EL (cell line): ENCODE measurements at regions not wholly inside any gene's neighbourhood (a gene's known extent, or its start where the extent isn't known, plus 50 kb on each side); places are given as distances from the start of the nearest gene placed in this dataset.

Experiments
- DNase-seq: peaks from one replicate; pipeline ENCODE4 v3.0.0-alpha.2; 2016

DNA sequence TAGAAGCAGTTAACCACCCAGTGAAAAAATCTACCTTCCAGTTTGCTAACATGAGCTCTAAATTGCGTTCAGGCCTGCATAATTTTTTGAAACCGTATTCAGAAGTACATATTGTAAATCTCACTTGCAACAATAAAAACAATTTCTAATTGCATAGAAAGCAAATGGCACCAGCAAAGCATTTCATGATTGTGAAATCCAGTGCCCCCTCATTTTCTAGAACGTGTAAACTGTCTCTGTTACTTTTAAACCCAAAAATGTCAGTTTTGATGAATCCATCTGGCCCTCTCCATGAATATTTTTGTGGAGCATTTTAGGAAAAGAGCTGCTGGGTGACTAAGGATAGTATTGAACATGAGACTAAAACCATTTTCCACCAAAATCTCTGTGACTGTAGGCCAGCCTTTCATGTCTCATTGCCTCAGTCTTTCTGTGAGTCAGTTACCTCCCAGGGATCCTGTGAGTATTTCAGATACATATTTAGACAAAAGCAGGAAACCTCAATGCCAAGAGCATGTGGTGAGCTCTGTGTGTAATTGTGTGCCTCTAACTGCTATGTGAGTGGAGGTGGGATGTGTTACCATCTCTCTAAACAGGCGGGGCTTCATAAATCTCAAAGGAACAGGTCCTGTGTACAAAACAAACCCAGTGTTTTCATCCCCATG is 477.8 kb upstream of the DCC start:
- DNase-seq, result no peak

DNA sequence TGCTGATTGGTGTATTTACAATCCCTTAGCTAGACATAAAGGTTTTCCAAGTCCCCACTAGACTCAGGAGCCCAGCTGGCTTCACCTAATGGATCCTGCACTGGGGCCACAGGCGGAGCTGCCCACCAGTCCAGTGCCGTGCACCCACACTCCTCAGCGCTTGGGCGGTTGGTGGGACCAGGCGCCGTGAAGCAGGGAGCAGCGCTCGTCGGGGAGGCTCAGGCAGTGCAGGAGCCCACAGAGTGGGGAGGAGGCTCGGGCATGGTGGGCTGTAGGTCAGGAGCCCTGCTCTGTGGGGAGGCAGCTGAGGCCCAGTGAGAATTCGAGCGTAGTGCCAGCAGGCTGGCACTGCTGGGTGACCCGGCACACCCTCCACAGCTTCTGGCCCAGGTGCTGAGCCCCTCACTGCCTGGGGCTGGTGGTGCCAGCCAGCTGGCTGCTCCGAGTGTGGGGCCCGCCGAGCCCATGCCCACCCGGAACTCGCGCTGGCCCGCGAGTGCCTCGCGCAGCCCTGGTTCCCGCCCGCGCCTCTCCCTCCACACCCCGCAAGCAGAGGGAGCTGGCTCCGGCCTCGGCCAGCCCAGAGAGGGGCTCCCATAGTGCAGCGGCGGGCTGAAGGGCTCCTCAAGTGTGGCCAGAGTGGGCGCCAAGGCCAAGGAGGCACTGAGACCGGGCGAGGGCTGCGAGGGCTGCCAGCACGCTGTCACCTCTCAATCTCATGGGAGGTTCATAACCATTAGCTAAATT is 475.6 kb upstream of the DCC start:
- no peak for DNase-seq

DNA sequence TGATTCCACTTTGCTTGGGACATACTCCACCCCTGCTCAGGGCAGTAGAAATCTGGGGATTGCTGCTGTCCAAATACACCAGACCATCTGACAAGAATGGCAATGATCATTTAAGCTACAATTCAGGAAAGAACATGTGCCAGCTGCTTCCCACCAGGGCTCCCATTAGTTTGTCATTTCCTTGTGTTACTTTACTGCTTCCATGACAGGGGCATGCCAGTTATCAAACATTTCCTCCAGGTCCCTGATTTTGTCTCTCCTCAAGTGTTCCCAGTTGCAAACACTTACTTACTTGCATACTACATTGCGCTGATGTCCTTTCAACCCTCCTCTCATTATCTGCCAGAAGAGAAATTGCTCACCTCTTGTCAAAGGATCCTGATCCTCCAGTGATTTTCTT is 474.5 kb upstream of the DCC start:
- no peak for DNase-seq

DNA sequence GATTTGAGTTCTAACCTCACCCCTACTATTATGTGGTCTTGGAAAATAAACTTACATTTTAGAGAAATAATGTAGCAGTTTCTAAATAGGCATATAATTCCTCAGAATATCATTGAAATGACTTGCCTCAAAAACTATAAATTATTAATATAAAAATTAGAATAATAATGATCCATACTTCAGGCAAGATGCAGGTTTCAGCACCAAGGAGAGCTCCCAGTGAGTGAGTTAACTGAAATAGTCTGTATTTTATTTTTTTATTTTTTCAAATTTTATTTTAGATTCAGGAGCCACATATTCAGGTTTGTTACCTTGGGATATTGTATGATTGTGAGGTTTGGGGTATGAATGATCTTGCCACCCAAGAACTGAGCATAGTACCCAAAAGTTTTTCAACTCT is 472.2 kb upstream of the DCC start:
- DNase-seq, result no peak

DNA sequence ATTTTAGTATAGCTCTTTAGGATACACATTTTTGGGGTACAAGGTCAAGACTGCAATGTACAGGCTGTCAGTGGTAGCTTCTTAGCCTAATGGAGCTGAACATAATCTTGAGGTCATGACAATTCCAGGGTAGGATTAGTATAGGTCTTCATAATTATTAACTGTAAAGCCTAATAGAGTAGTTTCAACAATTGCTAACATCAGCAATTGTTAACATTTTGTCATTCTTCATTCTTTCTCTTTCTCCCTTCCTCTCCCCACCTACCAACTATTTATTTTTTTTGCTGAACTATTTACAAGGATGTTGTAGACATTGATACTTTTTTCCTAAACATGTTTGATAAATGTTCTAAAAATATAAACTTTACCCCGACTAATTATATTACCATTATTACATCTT is 461.3 kb upstream of the DCC start:
- no peak for DNase-seq

DNA sequence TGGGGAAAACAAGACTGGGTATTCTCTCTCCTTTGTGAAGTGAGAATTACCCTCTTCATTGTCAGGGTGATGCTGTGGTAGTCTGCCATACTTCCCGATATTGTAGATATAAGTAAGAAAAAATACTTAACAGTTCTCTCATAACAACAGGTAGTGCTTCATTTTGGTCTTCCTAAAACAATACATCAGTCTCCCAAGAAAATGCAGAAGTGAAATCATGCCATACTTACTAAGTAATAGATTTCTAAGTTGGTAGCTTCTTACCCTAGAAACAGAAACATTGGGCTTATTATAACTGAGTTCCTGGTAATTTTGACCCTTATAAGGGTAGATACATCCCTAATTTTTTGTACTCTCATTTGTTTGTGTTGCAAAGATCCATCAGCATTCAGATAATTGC is 460.7 kb upstream of the DCC start:
- DNase-seq, result no peak

DNA sequence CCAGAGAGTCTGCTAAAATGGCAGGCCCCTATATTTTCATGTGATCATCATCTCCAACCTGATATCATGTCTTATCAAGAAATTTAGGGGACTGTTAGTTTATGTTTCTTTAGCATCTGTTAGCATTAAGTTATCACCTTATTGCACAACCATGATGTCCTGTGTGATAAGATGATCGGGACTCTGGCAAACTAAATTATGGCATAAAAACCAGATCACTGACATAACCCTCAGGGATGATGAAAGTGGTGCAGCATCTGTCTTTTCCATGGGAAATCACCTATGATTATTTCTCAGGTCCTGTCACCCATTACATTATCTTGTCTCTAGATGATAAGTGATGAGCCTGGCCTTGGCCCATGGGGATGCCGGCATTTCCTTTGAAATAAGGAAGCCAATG is 458.6 kb upstream of the DCC start:
- no peak for DNase-seq

DNA sequence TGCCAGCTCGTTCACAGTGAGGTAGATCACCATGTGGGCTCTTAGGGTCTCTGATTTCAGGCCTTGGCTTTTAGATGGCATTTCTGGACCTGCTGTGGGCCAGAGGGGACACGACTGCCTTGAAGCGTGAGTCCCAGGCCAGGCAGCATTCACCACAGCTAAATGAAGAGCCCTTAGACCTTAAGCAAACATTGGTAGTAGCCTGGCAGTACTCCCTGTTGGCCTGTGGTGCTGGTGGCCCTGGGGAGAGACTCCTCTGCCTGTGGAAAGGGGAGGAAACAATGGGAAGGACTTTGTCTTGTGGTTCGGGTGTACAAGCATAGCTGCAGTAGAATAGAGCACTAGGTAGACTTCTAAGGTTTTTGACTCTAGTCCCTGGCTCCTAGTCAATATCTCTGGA is 456.0 kb upstream of the DCC start:
- DNase-seq, result no peak

DNA sequence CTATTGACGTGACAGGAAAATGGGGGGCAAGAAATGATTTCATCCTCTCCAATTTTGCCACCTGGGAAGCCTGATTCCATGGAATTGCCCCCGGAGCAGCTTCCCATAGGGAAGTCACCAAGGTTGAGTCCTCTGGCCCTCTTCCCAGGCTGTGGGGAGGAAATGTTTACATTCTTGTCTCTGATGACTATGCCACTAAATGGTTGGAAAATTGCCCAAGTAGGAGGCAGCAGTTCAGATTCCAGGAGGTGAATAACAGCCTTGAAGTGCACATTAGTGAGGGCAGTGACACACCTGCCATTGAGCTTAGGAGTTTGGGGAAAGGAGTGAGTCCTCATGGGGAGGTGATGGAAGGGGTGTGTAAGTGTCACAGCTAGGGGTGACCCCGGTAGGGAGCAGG is 449.2 kb upstream of the DCC start:
- DNase-seq, result peak; percentile 0

DNA sequence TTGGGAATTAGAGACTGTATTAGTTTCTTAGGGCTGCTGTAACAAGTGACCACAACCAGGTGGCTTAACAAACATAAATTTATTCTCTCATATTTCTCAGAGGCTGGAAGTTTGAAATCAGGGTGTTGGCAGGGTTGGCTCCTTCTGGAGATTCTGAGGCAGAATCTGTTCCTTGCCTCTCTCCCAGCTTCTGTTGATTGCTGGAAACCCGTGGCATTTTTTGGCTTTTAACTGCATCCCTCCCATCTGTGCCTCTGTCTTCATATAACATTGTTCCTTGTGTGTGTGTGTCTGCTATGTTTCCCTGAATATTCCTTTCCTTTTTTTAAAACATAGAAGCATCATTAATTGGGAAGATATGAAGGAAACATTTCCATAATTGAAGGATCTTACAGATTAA is 448.1 kb upstream of the DCC start:
- DNase-seq, result no peak

DNA sequence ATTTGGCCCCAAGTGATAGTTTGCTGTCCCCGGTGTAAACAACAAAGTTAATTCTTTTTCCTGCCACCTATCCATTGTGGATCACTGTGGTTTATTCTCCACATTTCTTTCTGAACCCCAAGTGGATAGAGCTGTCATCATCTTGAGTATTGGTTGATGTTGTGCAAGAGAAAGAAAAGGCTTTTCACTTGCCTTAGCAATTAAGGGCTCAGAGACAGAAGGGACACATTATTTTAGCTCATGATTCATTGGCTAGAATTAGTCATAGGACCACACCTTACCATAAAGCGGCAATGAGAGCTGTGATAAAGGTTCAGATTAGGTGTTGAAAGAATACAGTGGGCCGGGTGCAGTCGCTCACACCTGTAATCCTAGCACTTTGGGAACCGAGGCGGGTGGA is 442.1 kb upstream of the DCC start:
- no peak for DNase-seq

DNA sequence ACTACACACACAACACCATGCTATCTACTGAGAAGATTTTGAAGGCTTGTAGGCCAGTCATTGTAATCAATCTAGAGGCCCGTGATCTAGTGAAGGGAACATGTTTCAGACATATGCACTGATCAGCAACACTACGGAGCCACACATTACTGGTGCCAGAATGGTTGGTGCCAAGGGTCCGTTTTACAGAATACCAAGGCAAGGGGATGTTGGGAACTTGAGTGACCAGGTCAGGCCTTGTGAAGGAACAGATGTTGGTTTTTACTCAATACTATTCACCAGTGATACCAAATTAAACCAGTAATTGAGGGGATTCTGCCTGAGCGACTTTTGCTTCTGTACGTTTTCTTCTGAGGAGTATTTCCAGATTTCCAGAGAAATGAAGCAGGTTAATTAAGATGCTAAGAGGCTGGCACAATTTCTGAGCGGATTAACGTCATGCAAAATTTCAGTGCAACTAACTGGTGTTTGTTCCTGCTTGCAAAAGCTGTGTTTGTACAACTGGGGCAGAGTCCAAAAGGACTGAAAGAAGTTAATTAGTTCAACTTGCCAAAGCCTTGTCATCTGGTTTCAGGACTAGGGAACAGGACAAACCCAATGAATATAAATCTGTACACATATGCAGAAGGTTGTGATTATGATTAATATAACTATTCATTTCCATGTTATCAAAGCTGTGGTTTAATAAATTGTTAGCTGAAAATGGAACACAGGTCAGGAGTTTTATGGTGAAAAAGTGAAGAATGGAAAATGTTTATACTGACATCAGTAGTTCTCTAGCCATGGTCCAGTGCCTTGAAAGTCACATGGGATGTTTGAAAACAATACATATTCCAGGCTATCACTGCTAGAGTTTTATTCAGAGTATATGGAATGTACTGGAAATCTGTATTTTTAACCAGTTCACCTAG is 432.1 kb upstream of the DCC start:
- no peak for DNase-seq

DNA sequence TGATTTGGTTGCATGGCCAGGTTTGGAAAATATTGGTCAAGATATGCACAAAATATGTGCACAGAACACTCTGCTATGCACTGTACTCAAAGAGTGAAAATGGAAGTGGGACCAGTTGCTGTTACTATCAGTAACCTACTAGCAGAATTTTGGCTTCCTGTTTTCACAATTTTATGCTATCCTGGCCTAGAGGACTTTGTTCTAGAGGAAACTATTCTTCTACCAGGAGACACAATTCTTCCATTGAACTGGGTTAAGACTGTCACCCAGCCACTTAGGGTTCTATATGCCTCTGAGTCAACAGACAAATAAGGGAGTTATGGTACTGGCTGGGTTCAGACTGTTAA is 431.4 kb upstream of the DCC start:
- no peak for DNase-seq

DNA sequence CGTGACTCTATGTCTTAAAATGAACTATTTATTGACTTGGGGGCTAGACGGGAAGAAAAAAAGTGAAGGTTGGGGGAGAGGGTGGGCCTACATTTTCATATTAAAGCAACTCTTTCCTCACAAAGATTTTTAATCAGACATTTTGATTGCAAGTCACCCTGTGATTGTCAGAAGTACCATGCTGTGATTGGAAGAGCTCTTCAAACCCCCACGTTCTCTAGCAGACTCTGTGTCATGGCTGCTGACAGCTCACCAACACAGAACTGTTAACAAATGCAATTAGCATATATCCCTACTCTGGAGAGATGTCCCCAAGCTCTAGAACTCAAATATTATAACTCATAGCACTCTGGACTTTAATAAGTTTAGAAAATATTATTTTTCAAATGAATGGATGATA is 428.4 kb upstream of the DCC start:
- DNase-seq, result no peak

DNA sequence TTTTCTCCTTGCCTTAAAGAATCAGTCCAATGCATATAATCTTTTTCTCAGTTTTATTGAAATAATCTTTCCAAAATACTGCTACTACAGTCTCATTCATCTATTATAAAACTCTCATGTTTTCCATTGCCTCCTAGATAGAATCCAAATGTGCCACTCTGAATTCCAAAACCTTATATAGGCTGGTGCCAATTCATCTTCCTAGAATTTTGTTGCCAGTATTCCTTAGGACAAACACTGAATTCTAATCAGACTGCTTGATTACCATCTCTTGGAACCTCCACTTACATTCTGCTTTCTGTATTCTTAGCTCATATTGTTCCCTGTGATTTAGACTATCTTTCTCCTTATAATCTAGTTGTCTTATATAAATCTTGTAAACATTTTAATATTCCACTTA is 427.6 kb upstream of the DCC start:
- no peak for DNase-seq

DNA sequence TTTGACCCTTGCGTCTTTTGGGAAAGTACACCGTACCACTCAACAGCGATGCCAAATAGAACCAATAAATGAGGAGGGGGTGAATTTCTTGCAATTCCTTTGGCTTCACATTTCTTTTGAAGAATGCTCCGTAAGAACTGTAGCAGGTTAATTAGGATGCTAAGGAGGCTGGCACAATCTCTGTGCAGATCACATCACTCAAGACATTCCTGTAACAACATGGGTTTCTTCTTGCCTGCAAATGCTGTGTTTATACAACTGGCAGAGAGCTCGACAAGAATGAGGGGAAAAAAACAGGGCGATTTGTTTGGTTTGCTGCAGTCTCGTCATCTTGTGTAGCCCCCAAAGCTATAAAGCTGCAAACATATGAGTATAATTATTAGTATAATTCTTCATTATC is 424.8 kb upstream of the DCC start:
- DNase-seq, result no peak

DNA sequence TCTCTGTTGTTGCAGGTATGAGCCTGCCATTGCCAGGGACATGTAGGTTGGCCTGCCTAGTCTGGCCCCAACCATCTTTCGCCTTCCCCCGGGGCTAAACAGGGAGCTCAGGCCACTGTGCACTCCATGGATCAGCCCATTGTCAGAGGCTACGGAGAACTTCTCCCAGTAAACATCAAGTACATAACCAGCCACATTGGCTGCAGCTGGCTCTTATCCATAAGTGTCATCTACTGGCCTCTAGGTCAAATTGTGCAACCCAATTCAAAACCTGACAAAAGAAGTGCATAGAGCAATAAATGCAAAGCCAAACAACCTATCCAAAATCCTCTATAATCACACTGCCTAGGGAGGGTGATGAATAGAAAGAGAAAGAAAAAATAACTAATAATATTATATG is 418.1 kb upstream of the DCC start:
- DNase-seq, result no peak

DNA sequence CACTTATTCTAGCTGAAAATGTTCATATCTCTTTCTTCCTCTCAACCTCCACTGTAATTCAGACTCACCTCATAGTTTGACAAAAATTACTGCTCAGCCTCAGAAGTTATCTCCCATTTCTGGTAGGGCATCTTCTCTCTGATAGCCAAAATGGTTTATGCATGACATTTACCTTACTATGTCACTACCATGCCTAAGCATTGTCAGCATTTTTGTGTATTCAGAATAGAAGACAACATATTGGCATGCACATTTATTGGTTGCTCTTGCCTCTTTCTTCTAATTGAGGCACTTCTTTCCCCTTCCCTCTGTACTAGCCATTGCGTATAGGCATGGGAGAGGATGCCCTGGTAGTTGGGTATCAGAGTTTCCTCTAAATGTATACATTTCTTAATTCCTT is 406.1 kb upstream of the DCC start:
- no peak for DNase-seq

DNA sequence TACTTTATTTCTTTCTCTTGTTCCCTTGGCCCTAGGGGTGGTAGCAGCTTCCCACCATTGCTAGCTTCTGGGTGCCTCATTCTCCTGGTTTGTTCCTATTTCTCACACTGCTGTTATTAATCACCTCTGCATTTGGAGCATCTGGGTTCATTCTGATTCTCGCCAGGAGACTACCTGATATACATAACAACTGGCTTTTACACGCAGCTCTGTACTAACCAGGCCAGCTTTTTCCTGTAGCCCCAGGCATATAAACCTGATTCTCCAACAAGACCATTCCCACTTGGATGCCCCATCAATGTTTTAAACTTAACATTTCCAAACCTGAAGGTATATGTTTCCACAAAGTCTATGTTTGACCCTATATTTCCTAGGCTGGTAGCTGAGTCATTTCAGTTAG is 403.9 kb upstream of the DCC start:
- DNase-seq, result no peak

DNA sequence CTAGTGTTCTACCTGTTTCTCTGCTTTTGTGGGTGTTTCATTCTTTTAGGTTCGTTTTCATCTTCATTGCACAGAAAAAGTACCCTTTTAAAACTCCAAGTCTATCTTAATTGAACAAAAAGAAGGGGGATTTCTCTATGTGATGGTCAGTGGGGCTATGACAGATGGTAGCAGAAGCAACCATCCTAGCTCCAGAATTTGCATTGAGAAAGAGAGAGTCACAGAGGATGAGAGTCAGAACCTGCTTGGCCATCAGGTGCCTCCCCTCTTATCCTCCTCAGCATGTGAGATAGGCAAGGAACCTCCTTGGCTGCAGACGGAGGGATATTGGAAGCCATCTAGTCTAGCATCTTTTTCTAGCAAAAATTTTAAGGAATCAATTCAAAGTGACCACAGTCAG is 398.0 kb upstream of the DCC start:
- DNase-seq, result no peak

DNA sequence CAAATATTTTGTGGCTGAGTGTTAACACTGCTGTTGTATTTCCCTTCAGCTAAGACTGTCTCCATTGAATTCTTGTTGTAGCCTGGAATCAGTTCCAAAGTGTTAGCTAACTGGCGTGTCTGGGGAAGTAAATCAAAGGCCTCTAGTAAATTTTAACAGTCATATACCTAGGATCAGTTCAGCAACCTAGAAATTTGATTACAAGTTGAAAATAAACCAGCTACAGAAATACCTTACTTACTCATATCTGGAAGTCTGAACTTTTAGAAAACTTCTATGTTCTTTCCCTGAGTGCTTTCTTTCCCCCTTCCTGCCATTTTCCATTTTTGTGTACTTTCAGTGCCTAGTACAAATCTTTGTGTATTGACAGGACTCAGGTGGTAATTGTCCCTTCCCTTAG is 396.7 kb upstream of the DCC start:
- DNase-seq, result no peak

DNA sequence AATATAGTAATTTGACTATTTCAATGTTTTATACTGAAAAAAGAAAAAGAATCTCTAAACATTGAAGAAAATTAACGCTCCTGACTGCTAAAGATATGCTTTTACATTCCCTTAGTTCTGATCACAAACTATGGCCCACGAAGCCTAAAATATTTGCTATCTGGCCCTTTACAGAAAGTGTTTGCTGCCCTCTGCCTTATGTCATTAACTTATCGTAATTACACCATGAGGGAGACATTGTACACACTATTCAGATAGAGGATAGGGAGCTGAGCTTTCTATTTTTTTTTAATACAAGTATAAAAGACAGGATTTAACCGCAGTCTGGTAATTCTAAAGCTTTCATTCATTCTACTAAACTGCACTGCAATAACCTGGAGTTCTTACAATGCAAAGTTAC is 393.1 kb upstream of the DCC start:
- no peak for DNase-seq

DNA sequence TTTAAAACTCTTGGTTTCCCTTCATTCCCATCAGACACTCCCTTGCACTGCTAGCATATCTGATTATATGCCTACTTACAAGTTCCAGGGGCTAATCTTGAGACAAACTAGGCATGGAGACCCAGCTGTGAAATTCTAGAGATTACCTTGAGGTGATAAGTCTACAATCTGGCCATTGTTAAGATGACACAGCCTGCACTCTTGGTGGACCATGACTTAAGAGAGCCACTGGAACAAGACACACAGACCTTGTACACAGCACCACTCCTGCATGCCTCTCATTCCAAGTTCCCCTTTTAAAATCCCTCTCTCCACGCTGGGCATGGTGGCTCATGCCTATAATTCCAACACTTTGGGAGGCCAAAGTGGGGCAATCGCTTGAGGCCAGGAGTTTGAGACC is 387.2 kb upstream of the DCC start:
- DNase-seq, result no peak

DNA sequence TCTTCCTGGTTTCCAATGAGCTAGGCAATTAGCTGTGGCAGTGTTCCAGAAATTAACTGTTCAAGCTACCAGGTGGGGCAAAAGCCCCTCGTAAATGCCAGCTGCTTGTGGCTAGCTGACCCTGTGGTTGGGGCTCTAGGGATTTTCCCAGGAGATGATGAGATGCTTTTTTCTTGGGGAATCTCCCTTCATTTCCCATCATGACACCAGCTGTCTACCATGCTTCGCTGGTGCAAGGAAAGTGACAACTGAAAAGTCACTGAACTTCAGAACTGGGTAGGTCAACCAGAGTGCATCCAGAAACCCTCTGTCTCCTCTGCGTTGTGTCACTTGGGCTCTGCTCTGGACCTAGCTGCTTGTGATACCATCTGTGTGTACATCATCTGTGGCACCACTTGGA is 386.5 kb upstream of the DCC start:
- DNase-seq, result no peak
